ENCODE measurements at regions not wholly inside any gene's neighbourhood (a gene's known extent, or its start where the extent isn't known, plus 50 kb on each side); places are given as distances from the start of the nearest gene placed in this dataset.

DNA sequence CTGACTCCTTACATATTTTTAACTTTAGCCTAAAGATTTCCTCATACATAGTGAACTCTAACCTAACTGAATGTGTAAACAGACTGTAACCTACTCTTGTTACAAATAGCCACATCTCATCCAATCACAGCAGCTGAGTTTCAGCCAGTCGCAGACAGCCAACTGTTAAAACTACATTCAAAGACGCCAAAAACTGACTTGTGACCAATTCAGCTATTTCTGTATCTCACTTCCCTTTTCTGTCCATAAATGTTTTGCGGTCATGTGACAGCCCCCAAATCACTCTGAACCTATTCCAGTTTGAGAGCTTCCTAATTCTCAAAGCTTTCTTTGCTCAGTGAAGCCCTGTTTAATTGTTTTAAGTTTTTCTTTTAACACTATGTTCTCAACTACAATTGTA is 2731.9 kb downstream of the ARAP2 start:
- TF ChIP-seq, protein P1, sequence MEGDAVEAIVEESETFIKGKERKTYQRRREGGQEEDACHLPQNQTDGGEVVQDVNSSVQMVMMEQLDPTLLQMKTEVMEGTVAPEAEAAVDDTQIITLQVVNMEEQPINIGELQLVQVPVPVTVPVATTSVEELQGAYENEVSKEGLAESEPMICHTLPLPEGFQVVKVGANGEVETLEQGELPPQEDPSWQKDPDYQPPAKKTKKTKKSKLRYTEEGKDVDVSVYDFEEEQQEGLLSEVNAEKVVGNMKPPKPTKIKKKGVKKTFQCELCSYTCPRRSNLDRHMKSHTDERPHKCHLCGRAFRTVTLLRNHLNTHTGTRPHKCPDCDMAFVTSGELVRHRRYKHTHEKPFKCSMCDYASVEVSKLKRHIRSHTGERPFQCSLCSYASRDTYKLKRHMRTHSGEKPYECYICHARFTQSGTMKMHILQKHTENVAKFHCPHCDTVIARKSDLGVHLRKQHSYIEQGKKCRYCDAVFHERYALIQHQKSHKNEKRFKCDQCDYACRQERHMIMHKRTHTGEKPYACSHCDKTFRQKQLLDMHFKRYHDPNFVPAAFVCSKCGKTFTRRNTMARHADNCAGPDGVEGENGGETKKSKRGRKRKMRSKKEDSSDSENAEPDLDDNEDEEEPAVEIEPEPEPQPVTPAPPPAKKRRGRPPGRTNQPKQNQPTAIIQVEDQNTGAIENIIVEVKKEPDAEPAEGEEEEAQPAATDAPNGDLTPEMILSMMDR (conservative IDR thresholded peaks at IDR 0.05; ENCODE audit: low read depth, low read length), result no peak
- no peak for TF ChIP-seq EZH2 (IDR thresholded peaks at IDR 0.05; ENCODE audit: low read length, unreplicated experiment)
- TF ChIP-seq EZH2phosphoT487 (IDR thresholded peaks at IDR 0.05; ENCODE audit: borderline replicate concordance, low read length), result no peak
